GM21529 (cell line): ENCODE measurements at regions not wholly inside any gene's neighbourhood (a gene's known extent, or its start where the extent isn't known, plus 50 kb on each side); places are given as distances from the start of the nearest gene placed in this dataset.

ENCODE experiments used
- ATAC-seq: cut with Tn5 transposase; IDR thresholded peaks from one replicate; pipeline ENCODE4 v1.9.1; 2021; ENCODE audit not compliant: unreplicated experiment

- no peak for ATAC-seq
Observed at GRCh38 chr7:109261781-109262180, 692.1 kb downstream of the DNAJB9 start.

GRCh38 chr7:109266610-109267009 is 696.9 kb downstream of the DNAJB9 start:
- no peak for ATAC-seq

- ATAC-seq: no peak
Observed at GRCh38 chr7:109276348-109276747, 706.7 kb downstream of the DNAJB9 start.

GRCh38 chr7:109282726-109283125 is 713.1 kb downstream of the DNAJB9 start:
- ATAC-seq: no peak

DNA sequence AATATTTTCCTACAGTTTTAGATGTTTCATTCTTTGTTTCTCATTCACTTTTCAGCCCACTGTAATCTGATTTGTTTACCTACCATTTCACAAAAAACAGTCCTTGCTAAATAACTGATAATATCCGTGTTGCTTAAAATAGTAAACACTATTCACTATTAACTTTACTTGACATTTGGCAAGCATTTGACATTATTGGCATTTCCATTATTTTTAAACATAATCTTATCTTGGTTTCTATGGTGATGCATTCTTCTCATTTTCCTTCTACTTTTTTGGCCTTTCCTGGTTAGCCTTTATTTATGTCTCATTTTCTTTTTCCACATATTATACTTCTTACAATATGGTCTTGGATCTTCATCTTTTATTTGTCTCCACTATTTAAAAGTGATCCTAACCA is 715.3 kb downstream of the DNAJB9 start:
- ATAC-seq: no peak

GRCh38 chr7:109295158-109295557 is 725.5 kb downstream of the DNAJB9 start:
- ATAC-seq: no peak

GRCh38 chr7:109308816-109309215 is 739.1 kb downstream of the DNAJB9 start:
- no peak for ATAC-seq

DNA sequence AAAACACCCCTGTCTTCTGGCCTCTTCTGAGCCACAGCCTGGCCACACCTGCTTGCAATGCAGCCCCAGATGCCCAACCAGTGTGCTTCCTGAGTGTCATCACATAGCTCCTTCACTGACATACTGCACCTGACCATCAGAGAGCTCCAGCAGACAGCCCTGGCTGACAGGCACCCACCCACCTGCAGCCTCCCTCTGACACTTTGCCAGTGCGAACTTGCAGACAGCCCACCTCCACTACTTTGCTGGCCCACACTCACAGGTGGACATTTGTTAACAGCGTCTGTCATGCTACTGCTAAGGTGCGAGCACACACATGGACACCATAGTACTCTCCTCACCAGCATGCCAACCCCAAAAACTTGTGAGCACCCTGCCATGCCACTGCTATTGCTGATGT is 740.1 kb downstream of the DNAJB9 start:
- ATAC-seq: no peak

DNA sequence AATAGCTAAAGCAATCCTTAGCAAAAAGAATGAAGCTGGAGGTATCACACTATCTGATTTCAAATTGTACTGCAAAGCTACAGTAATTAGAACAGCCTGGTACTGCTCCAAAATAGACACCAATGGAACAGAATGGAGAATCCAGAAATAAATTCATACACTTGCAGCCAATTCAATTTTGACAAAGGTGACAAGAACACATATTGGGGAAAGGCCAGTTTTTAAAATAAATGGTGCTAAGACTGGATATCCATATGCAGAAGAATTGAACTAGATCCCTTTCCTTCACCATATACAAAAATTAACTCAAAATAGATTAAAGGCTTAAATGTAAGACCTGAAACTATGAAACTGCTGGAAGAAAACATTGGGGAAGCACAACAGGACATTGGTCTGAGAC is 748.5 kb downstream of the DNAJB9 start:
- ATAC-seq: no peak

GRCh38 chr7:109322833-109323232 is 753.2 kb downstream of the DNAJB9 start:
- ATAC-seq: no peak

DNA sequence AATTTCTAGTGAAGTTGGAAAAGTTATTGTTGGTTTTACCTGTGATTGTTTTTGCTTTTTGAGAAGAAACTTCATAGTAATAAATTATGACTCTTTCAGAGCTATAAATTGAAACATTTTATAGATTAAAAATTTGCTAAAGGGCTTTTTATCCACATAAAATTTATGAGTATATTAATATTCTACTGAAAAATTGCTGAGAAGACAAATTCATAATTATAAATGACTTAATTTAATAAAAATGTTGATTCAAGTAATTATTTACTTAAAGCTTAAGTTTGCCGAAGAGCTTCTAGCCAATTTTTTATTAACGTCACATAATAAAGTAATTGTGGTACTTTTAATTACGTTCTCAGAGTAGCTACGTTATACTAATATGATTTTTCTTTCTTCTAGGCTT is 761.7 kb downstream of the DNAJB9 start:
- no peak for ATAC-seq

DNA sequence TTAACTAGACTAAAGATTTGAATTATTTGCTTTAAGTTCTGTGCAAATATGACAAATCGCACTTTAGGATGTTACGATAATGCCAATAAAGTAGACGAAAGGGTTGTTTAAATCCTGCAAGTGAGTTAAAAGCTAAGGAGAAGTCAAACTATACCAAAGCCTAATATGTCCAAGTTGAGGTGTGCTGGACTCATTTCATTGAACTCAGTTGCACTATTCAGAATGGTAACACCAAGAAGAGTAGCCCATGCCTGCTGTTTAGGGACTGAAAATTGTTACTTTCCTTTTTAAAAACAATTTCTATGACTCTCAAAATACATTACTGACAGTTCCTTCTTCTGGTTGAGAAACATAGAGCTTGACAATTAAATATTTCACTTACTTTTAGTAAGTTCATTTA is 766.3 kb downstream of the DNAJB9 start:
- ATAC-seq: no peak

- no peak for ATAC-seq
Observed at GRCh38 chr7:109336531-109336930, 766.9 kb downstream of the DNAJB9 start.

DNA sequence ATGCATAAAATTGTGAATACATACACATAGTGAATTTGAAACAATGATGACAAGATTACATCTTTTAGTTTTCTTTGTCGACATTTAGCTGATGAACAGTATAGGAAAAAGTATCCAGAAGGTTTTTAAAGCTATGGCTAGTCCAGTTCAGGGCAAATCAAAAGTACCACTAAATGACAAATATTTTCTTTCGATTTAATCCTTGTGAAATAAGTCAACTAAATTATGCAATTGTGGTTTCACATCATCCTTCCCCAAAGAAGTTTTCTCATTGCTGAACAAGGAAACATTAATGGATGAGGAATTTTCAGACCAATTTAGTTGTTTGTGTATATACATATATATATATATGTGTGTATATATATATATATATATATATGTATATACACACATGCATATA is 774.0 kb downstream of the DNAJB9 start:
- no peak for ATAC-seq

DNA sequence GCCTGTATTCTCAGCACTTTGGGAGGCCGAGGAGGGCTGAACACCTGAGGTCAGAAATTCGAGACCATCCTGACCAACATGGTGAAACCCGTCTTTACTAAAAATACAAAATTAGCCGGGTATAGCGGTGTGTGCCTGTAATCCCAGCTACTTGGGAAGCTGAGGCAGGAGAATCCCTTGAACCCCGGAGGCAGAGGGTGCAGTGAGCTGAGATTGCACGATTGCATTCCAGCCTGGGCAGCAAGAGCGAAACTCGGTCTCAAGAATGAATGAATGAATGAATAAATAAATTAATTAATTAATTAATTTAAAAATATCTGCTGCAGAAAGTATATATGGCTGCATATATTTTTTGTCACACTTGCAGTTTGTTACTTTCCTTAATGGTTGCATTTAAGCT is 781.8 kb downstream of the DNAJB9 start:
- no peak for ATAC-seq

- ATAC-seq: no peak
Observed at GRCh38 chr7:109354000-109354399, 784.3 kb downstream of the DNAJB9 start.

GRCh38 chr7:109354552-109354951 is 784.9 kb downstream of the DNAJB9 start:
- ATAC-seq: no peak

DNA sequence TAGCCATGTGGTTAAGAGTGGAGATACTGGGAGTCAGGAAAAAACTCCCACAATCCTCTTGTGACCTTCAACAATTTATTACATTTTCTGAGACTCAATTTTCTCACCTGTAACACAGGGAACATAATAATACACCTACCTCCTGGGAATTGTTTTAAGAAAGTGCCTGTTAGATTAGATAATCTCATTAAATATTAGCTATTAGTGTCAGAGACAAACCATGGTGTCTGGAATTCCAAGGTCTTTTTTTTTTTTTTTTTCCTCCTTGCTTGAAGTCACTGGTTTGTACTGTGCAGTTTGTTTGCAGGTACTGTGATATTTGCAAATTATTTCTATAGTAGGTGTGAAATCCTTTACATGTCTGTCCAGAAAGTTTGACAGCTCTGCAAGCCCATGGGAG is 806.1 kb downstream of the DNAJB9 start:
- ATAC-seq: no peak

- no peak for ATAC-seq
Observed at GRCh38 chr7:109376576-109376975, 806.9 kb downstream of the DNAJB9 start.

GRCh38 chr7:109377076-109377884 is 807.6 kb downstream of the DNAJB9 start:
- ATAC-seq: no peak

GRCh38 chr7:109386959-109387358 is 817.3 kb downstream of the DNAJB9 start:
- ATAC-seq: no peak

- ATAC-seq: no peak
Observed at GRCh38 chr7:109387530-109387929, 817.9 kb downstream of the DNAJB9 start.

DNA sequence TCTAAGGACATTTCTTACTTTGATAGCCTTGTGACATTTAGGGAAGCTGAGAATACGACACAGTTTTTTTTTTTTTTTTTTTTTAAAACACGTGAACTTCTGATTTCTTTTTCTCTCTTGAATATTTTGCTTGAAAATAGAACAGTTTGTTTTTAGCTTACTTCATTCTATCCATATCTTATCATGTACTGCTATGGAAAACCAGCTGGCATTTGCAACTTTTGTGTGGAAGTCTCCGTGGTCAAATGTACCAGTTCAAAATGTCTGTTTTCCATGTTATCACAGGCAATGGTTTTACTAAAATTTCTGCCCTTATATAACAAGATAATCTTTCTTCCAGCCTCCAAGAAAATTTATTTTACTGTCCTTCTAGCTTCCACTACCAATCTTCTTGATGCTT is 821.6 kb downstream of the DNAJB9 start:
- ATAC-seq: no peak
